IMR-90 (cell line): ENCODE measurements at regions not wholly inside any gene's neighbourhood (a gene's known extent, or its start where the extent isn't known, plus 50 kb on each side); places are given as distances from the start of the nearest gene placed in this dataset.

ENCODE experiments used
- BHLHE40 ChIP-seq: fragments of 150-350 bp; IDR thresholded peaks from 2 replicates; pipeline ENCODE4 v1.6.1; 2016; ENCODE audit warnings: mild to moderate bottlenecking, low read depth, low read length
- CEBPB ChIP-seq: IDR thresholded peaks from 2 replicates; pipeline ENCODE4 v1.6.1; 2012; ENCODE audit warnings: low read depth, low read length, improper control_type of control experiment
- FOS ChIP-seq: fragments of 150-350 bp; IDR thresholded peaks from 2 replicates; pipeline ENCODE4 v1.6.1; 2016; ENCODE audit warnings: low read depth, low read length
- MAFK ChIP-seq: IDR thresholded peaks from 2 replicates; pipeline ENCODE4 v1.6.1; 2012; ENCODE audit warnings: low read depth, low read length, improper control_type of control experiment
- MAZ ChIP-seq: IDR thresholded peaks from 2 replicates; pipeline ENCODE4 v1.6.1; 2012; ENCODE audit warnings: low read depth, mild to moderate bottlenecking, low read length, improper control_type of control experiment, moderate library complexity, borderline replicate concordance
- MXI1 ChIP-seq: IDR thresholded peaks from 2 replicates; pipeline ENCODE4 v1.6.1; 2012; ENCODE audit warnings: low read depth, mild to moderate bottlenecking, low read length, moderate library complexity, borderline replicate concordance
- POLR2A ChIP-seq: IDR thresholded peaks from 2 replicates; pipeline ENCODE4 v1.6.1; 2012; ENCODE audit warnings: mild to moderate bottlenecking, low read depth, low read length
- RAD21 ChIP-seq: IDR thresholded peaks from 2 replicates; pipeline ENCODE4 v1.6.1; 2012; ENCODE audit warnings: low read length, improper control_type of control experiment
- RCOR1 ChIP-seq: IDR thresholded peaks from 2 replicates; pipeline ENCODE4 v1.6.1; 2012; ENCODE audit warnings: mild to moderate bottlenecking, low read length, improper control_type of control experiment; ENCODE audit not compliant: insufficient replicate concordance
- RFX5 ChIP-seq: IDR thresholded peaks from 2 replicates; pipeline ENCODE4 v1.8.0; 2012; ENCODE audit warnings: low read depth, mild to moderate bottlenecking, low read length, moderate library complexity
- TF ChIP-seq, protein P1 (sequence below): conservative IDR thresholded peaks from 2 replicates; pipeline ENCODE4 v1.5.1; 2012; ENCODE audit warnings: mild to moderate bottlenecking, low read depth, low read length, improper control_type of control experiment
- TF ChIP-seq, protein P2 (sequence below): fragments of 150-350 bp; IDR thresholded peaks from 2 replicates; pipeline ENCODE4 v1.6.1; 2016; ENCODE audit warnings: low read depth, mild to moderate bottlenecking, low read length, moderate library complexity, borderline replicate concordance
- TF ChIP-seq, protein P3 (sequence below): fragments of 150-350 bp; IDR thresholded peaks from 2 replicates; pipeline ENCODE4 v1.6.1; 2017; ENCODE audit warnings: mild to moderate bottlenecking, antibody characterized with exemption, low read length, low read depth

DNA sequence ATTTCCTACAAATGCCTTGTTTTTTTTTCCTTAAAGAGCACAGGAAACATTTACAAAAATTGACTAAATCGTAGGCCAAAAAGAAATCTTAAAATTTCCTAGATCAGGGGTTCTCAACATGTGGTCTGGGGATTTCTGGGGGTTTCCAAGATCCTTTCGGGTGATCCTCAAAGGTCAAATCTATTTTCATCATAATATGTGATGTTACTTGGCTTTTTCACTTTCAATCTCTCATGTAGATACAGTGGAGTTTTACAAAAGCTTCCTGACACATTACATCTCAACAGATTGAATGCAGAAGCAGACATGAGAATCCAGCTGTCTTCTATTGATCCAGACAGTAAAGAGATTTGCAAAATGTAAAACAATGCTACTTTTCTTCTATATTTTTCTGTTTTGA, 497.3 kb downstream of the INHBA start:
- TF ChIP-seq POLR2A (no peak), BHLHE40 (no peak), MAZ (no peak), FOS (no peak), RAD21 (no peak), MAFK (no peak), CEBPB (no peak), RCOR1 (no peak), MXI1 (no peak), RFX5 (no peak)
- TF ChIP-seq, protein P1, sequence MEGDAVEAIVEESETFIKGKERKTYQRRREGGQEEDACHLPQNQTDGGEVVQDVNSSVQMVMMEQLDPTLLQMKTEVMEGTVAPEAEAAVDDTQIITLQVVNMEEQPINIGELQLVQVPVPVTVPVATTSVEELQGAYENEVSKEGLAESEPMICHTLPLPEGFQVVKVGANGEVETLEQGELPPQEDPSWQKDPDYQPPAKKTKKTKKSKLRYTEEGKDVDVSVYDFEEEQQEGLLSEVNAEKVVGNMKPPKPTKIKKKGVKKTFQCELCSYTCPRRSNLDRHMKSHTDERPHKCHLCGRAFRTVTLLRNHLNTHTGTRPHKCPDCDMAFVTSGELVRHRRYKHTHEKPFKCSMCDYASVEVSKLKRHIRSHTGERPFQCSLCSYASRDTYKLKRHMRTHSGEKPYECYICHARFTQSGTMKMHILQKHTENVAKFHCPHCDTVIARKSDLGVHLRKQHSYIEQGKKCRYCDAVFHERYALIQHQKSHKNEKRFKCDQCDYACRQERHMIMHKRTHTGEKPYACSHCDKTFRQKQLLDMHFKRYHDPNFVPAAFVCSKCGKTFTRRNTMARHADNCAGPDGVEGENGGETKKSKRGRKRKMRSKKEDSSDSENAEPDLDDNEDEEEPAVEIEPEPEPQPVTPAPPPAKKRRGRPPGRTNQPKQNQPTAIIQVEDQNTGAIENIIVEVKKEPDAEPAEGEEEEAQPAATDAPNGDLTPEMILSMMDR, result no peak
- TF ChIP-seq, protein P2, sequence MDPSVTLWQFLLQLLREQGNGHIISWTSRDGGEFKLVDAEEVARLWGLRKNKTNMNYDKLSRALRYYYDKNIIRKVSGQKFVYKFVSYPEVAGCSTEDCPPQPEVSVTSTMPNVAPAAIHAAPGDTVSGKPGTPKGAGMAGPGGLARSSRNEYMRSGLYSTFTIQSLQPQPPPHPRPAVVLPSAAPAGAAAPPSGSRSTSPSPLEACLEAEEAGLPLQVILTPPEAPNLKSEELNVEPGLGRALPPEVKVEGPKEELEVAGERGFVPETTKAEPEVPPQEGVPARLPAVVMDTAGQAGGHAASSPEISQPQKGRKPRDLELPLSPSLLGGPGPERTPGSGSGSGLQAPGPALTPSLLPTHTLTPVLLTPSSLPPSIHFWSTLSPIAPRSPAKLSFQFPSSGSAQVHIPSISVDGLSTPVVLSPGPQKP, result no peak
- TF ChIP-seq, protein P3, sequence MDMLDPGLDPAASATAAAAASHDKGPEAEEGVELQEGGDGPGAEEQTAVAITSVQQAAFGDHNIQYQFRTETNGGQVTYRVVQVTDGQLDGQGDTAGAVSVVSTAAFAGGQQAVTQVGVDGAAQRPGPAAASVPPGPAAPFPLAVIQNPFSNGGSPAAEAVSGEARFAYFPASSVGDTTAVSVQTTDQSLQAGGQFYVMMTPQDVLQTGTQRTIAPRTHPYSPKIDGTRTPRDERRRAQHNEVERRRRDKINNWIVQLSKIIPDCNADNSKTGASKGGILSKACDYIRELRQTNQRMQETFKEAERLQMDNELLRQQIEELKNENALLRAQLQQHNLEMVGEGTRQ, result no peak
